ENCODE measurements at regions not wholly inside any gene's neighbourhood (a gene's known extent, or its start where the extent isn't known, plus 50 kb on each side); places are given as distances from the start of the nearest gene placed in this dataset.
"Not testable (repeated sequence)": the region's sequence is repeated elsewhere in the genome, so short reads cannot be mapped to it uniquely, and the experiment has no call there.

GRCh38 chr16:21487956-21488355 lies 111.4 kb upstream of the METTL9 start:
- DNase-seq, result not testable (repeated sequence)

- not testable (repeated sequence) for DNase-seq
These were observed 100.3 kb upstream of the METTL9 start for GRCh38 chr16:21499046-21499445.

GRCh38 chr16:21501223-21501868 lies 98.0 kb upstream of the METTL9 start:
- peak in 2 of 4 experiments; percentile 46 to 57 for DNase-seq

GRCh38 chr16:21501869-21502667 lies 97.3 kb upstream of the METTL9 start:
- peak; percentile 80 to 86 (median 82) for DNase-seq

GRCh38 chr16:21503574-21503920 lies 95.8 kb upstream of the METTL9 start:
- not testable (repeated sequence) for DNase-seq

- DNase-seq, result not testable (repeated sequence)
These were observed 95.2 kb upstream of the METTL9 start for GRCh38 chr16:21503941-21504832.

GRCh38 chr16:21505751-21506520 lies 93.4 kb upstream of the METTL9 start:
- DNase-seq, result not testable (repeated sequence)

- peak in 2 of 4 experiments; percentile 46 to 57 for DNase-seq
These were observed 92.4 kb upstream of the METTL9 start for GRCh38 chr16:21506857-21507456.

- not testable (repeated sequence) for DNase-seq
These were observed 91.6 kb upstream of the METTL9 start for GRCh38 chr16:21507631-21508305.

- DNase-seq, result not testable (repeated sequence)
These were observed 90.5 kb upstream of the METTL9 start for GRCh38 chr16:21508661-21509436.

GRCh38 chr16:21509437-21510086 lies 89.8 kb upstream of the METTL9 start:
- not testable (repeated sequence) for DNase-seq

GRCh38 chr16:21510869-21511255 lies 88.5 kb upstream of the METTL9 start:
- DNase-seq, result not testable (repeated sequence)

- not testable (repeated sequence) for DNase-seq
These were observed 87.8 kb upstream of the METTL9 start for GRCh38 chr16:21511315-21512210.

GRCh38 chr16:21512280-21513192 lies 86.8 kb upstream of the METTL9 start:
- not testable (repeated sequence) for DNase-seq

- not testable (repeated sequence) for DNase-seq
These were observed 86.0 kb upstream of the METTL9 start for GRCh38 chr16:21513337-21513741.

- not testable (repeated sequence) for DNase-seq
These were observed 85.4 kb upstream of the METTL9 start for GRCh38 chr16:21513812-21514473.

GRCh38 chr16:21514474-21514840 lies 84.9 kb upstream of the METTL9 start:
- not testable (repeated sequence) for DNase-seq

Measured in activated CD4-positive, CD25-positive, alpha-beta regulatory T cell (primary cell).